GM23338 (cell line): ENCODE measurements at regions not wholly inside any gene's neighbourhood (a gene's known extent, or its start where the extent isn't known, plus 50 kb on each side); places are given as distances from the start of the nearest gene placed in this dataset.
A peak's percentile ranks its signal among the peaks of the same experiment; 100 is the strongest.
"Not testable (repeated sequence)": the region's sequence is repeated elsewhere in the genome, so short reads cannot be mapped to it uniquely, and the experiment has no call there.

Source experiments
- ATAC-seq: fragments of 200-7000 bp; cut with Tn5 transposase; 3 replicates; pipeline ENCODE4 v1.9.1; 2020
- DNase-seq: peaks from one replicate; pipeline ENCODE4 v3.0.0-alpha.2; 2015; ENCODE audit warnings: low spot score
- H2AFZ ChIP-seq: fragments of 200-600 bp; sonication (generic); 2 replicates; pipeline ENCODE4 v1.8.0; 2016; ENCODE audit warnings: antibody characterized with exemption, mild to moderate bottlenecking, moderate library complexity
- H3F3A ChIP-seq: fragments of 200-600 bp; sonication (generic); replicated peaks from 2 replicates; pipeline ENCODE4 v1.8.0; 2017; ENCODE audit warnings: antibody characterized with exemption, mixed run types, low read depth
- H3K27ac ChIP-seq: fragments of 200-600 bp; sonication (generic); 2 replicates; pipeline ENCODE4 v1.6.1; 2016; ENCODE audit warnings: low read depth
- H3K27me3 ChIP-seq: fragments of 200-600 bp; sonication (generic); 2 replicates; pipeline ENCODE4 v1.8.0; 2016; ENCODE audit warnings: mild to moderate bottlenecking, mixed run types, moderate library complexity; ENCODE audit not compliant: insufficient read depth
- H3K36me3 ChIP-seq: fragments of 200-600 bp; sonication (generic); 2 replicates; pipeline ENCODE4 v1.8.0; 2016; ENCODE audit warnings: mild to moderate bottlenecking; ENCODE audit not compliant: insufficient read depth
- H3K4me1 ChIP-seq: fragments of 200-600 bp; sonication (generic); 2 replicates; pipeline ENCODE4 v1.8.0; 2016; ENCODE audit warnings: mild to moderate bottlenecking, moderate library complexity; ENCODE audit not compliant: insufficient read depth
- H3K4me2 ChIP-seq: fragments of 200-600 bp; sonication (generic); 2 replicates; pipeline ENCODE4 v1.7.1; 2017; ENCODE audit warnings: mixed run types
- H3K4me3 ChIP-seq: fragments of 200-600 bp; sonication (generic); 2 replicates; pipeline ENCODE4 v1.6.1; 2016; ENCODE audit warnings: mixed run types
- H3K79me2 ChIP-seq: fragments of 200-600 bp; sonication (generic); replicated peaks from 2 replicates; pipeline ENCODE4 v1.8.0; 2017; ENCODE audit warnings: mild to moderate bottlenecking; ENCODE audit not compliant: insufficient read depth
- H3K9me2 ChIP-seq: fragments of 200-600 bp; sonication (generic); 2 replicates; pipeline ENCODE4 v1.8.0; 2017; ENCODE audit not compliant: insufficient read depth
- H4K20me1 ChIP-seq: fragments of 200-600 bp; sonication (generic); replicated peaks from 2 replicates; pipeline ENCODE4 v1.8.0; 2017; ENCODE audit warnings: mild to moderate bottlenecking; ENCODE audit not compliant: insufficient read depth
- H3K27ac Mint-ChIP-seq: 2 replicates; pipeline ENCODE4 v1.8.0; 2020; ENCODE audit warnings: inconsistent platforms, mild to moderate bottlenecking, moderate library complexity, mixed read lengths
- H3K27me3 Mint-ChIP-seq: 3 replicates; pipeline ENCODE4 v1.8.0; 2022; ENCODE audit warnings: low read depth, mild to moderate bottlenecking, moderate library complexity, mixed read lengths, inconsistent platforms; ENCODE audit not compliant: insufficient read depth, poor library complexity
- H3K36me3 Mint-ChIP-seq: 3 replicates; pipeline ENCODE4 v1.8.0; 2021; ENCODE audit warnings: low read depth, mild to moderate bottlenecking, inconsistent platforms, moderate library complexity, mixed read lengths
- H3K4me1 Mint-ChIP-seq: 3 replicates; pipeline ENCODE4 v1.8.0; 2020; ENCODE audit warnings: mild to moderate bottlenecking, inconsistent platforms, mixed read lengths
- H3K4me3 Mint-ChIP-seq: 3 replicates; pipeline ENCODE4 v1.8.0; 2021; ENCODE audit warnings: moderate library complexity, mild to moderate bottlenecking, inconsistent platforms, mixed read lengths
- H3K9me3 Mint-ChIP-seq: 3 replicates; pipeline ENCODE4 v1.8.0; 2020; ENCODE audit warnings: moderate library complexity, mild to moderate bottlenecking, inconsistent platforms, mixed read lengths
- CREB1 ChIP-seq: fragments of 250-450 bp; sonication (Bioruptor Pico); IDR thresholded peaks from 2 replicates; pipeline ENCODE4 v1.5.0; 2020; ENCODE audit warnings: low read depth, mild to moderate bottlenecking, moderate library complexity
- CTCF ChIP-seq, 2 experiments: fragments of 200-600 bp in 1 of 2; sonication (generic) in 1 of 2; conservative IDR thresholded peaks; 2 replicates each; pipeline versions ENCODE4 v1.5.1 to v1.6.1; 2016 to 2017; ENCODE audit warnings: antibody characterized with exemption in 2 of 2, low read depth in 2 of 2, mild to moderate bottlenecking in 2 of 2, moderate library complexity in 1 of 2
- ETS1 ChIP-seq: IDR thresholded peaks from 2 replicates; pipeline ENCODE4 v1.6.1; 2016; ENCODE audit warnings: antibody characterized with exemption
- EZH2 ChIP-seq: fragments of 200-600 bp; sonication (generic); IDR thresholded peaks from one replicate; pipeline ENCODE4 v1.8.0; 2017; ENCODE audit warnings: antibody characterized with exemption, mild to moderate bottlenecking, low read depth; ENCODE audit not compliant: unreplicated experiment

GRCh38 chr5:45893309-45893708 is 197.1 kb upstream of the HCN1 start:
- H3K4me1 Mint-ChIP-seq, result no peaks in the 10 kb centered on the region
- H3F3A ChIP-seq, result no peaks in the 10 kb centered on the region
- H2AFZ ChIP-seq, result no peak overlapping the region
- TF ChIP-seq CTCF (conservative IDR thresholded peaks at IDR 0.05; ENCODE audit: low read depth in 2 of 2), result no peak
- no peak for TF ChIP-seq CREB1 (CRISPR knock-in tag)
- TF ChIP-seq ETS1, result no peak
- ATAC-seq (no peak), DNase-seq (no peak)
- no peaks in the 10 kb centered on the region for H3K27me3 ChIP-seq
- H3K27ac Mint-ChIP-seq, result no peak overlapping the region
- no peaks in the 10 kb centered on the region for H3K4me1 ChIP-seq
- no peak overlapping the region for H3K4me3 Mint-ChIP-seq
- H3K9me3 Mint-ChIP-seq, result peaks cover 80% of the 10 kb centered on the region
- no peaks in the 10 kb centered on the region for H3K79me2 ChIP-seq
- no peaks in the 10 kb centered on the region for H3K9me2 ChIP-seq
- no peak overlapping the region for H3K4me2 ChIP-seq
- H3K27me3 Mint-ChIP-seq, result no peaks in the 10 kb centered on the region
- peaks cover 17% of the 10 kb centered on the region for H3K36me3 Mint-ChIP-seq
- no peak overlapping the region for H3K27ac ChIP-seq
- H4K20me1 ChIP-seq, result no peaks in the 10 kb centered on the region
- H3K36me3 ChIP-seq, result no peaks in the 10 kb centered on the region
- H3K4me3 ChIP-seq, result no peak overlapping the region

- H2AFZ ChIP-seq, H3K9me2 ChIP-seq, H3K27ac Mint-ChIP-seq, DNase-seq, H3K4me2 ChIP-seq, H3K79me2 ChIP-seq, H3K27me3 ChIP-seq, H3K4me1 Mint-ChIP-seq, H3F3A ChIP-seq, H3K4me3 Mint-ChIP-seq, H3K4me3 ChIP-seq, ATAC-seq, H3K36me3 ChIP-seq, H3K27me3 Mint-ChIP-seq, H3K27ac ChIP-seq, H3K4me1 ChIP-seq, H4K20me1 ChIP-seq: not testable (repeated sequence)
- Mint-ChIP-seq H3K9me3 (peaks cover 88% of the 10 kb centered on the region), H3K36me3 (peaks cover 19% of the 10 kb centered on the region)
Measured at GRCh38 chr5:45890441-45891080, 194.4 kb upstream of the HCN1 start.

- H2AFZ ChIP-seq, result no peak overlapping the region
- Mint-ChIP-seq H3K36me3 (peaks cover 5% of the 10 kb centered on the region; the same call in 2 of the 3 replicates), H3K27me3 (no peaks in the 10 kb centered on the region), H3K4me1 (no peaks in the 10 kb centered on the region), H3K9me3 (peaks cover 78% of the 10 kb centered on the region), H3K4me3 (no peak overlapping the region), H3K27ac (no peak overlapping the region)
- H4K20me1 ChIP-seq, result no peaks in the 10 kb centered on the region
- H3K79me2 ChIP-seq, result no peaks in the 10 kb centered on the region
- H3K27ac ChIP-seq, result no peak overlapping the region
- H3K4me2 ChIP-seq, result no peak overlapping the region
- ATAC-seq (no peak), DNase-seq (peak; percentile 27)
- H3F3A ChIP-seq, result no peaks in the 10 kb centered on the region
- H3K4me3 ChIP-seq, result no peak overlapping the region
- H3K27me3 ChIP-seq, result no peaks in the 10 kb centered on the region
- TF ChIP-seq EZH2, result no peak
- TF ChIP-seq CTCF (conservative IDR thresholded peaks at IDR 0.05; ENCODE audit: low read depth in 2 of 2), result peak; percentile 47 to 51
- no peaks in the 10 kb centered on the region for H3K4me1 ChIP-seq
- no peaks in the 10 kb centered on the region for H3K36me3 ChIP-seq
- H3K9me2 ChIP-seq, result no peaks in the 10 kb centered on the region
Measured at GRCh38 chr5:45862763-45863162, 166.6 kb upstream of the HCN1 start.
